Suprapubic skin (tissue), 3 donors: ENCODE measurements at regions not wholly inside any gene's neighbourhood (a gene's known extent, or its start where the extent isn't known, plus 50 kb on each side); places are given as distances from the start of the nearest gene placed in this dataset.

Source experiments
- POLR2AphosphoS5 ChIP-seq, 3 donors: sonication (generic); formaldehyde crosslinking; IDR thresholded peaks; one replicate each; pipeline ENCODE4 v1.6.1; 2017; ENCODE audit warnings: antibody characterized with exemption in 3 of 3
- TF ChIP-seq, protein P1 (sequence below), 2 donors: fragments of 200-600 bp in 1 of 2; fragments of 450-650 bp in 1 of 2; sonication (generic) in 1 of 2; IDR thresholded peaks; one replicate each; pipeline ENCODE4 v1.5.1; 2016 to 2019; ENCODE audit warnings: antibody characterized with exemption in 2 of 2, mild to moderate bottlenecking in 1 of 2, moderate library complexity in 1 of 2

DNA sequence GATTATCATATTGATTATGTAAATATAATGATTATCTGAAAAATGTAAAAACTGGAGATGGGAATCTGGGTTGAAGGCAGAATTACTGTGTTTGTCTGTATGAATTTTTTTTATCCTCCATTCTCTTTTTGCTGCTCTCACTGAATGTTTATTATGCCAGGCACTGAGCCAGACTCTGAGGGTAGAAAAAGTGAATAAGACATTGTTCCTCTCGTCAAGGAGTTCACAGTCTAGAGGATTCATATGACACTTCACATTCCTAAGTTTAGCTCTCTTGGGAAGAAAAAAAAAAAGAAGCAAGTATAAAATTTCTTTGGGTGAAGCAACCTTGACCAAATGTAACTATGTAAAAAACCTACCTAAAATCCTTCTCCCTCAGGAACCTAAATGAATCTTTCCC is 120.9 kb upstream of the LMO3 start:
- TF ChIP-seq, protein P1, sequence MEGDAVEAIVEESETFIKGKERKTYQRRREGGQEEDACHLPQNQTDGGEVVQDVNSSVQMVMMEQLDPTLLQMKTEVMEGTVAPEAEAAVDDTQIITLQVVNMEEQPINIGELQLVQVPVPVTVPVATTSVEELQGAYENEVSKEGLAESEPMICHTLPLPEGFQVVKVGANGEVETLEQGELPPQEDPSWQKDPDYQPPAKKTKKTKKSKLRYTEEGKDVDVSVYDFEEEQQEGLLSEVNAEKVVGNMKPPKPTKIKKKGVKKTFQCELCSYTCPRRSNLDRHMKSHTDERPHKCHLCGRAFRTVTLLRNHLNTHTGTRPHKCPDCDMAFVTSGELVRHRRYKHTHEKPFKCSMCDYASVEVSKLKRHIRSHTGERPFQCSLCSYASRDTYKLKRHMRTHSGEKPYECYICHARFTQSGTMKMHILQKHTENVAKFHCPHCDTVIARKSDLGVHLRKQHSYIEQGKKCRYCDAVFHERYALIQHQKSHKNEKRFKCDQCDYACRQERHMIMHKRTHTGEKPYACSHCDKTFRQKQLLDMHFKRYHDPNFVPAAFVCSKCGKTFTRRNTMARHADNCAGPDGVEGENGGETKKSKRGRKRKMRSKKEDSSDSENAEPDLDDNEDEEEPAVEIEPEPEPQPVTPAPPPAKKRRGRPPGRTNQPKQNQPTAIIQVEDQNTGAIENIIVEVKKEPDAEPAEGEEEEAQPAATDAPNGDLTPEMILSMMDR (IDR thresholded peaks at IDR 0.05) = no peak
- TF ChIP-seq POLR2AphosphoS5 (IDR thresholded peaks at IDR 0.05) = no peak
